SKM-1 (cell line): ENCODE measurements at regions not wholly inside any gene's neighbourhood (a gene's known extent, or its start where the extent isn't known, plus 50 kb on each side); places are given as distances from the start of the nearest gene placed in this dataset.

Experiments used
- DNase-seq: peaks from one replicate; lab custom pipeline; 2025; ENCODE audit not compliant: unreplicated experiment; lab: John Stamatoyannopoulos, UW

DNA sequence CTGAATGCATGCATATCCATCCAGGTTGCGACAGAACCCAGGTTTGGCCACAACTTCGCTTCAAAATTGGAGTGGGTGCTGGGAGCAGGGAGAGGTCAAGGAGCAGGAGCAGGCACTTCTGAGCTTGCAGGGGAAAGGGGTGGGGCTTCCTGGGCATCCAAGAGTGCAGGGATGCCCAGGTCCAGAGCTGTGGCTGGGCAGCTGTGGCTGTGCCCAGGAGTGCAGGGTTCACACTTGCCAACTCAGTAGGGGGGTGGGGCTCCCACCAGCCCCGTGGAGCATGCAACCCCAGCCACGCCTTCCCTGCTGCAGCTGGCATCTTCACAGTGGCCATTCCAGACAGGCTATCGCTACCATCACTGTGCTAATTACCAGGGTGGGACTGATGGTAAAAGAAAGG lies 115.3 kb upstream of the MTNR1B start:
- DNase-seq = no peak

DNA sequence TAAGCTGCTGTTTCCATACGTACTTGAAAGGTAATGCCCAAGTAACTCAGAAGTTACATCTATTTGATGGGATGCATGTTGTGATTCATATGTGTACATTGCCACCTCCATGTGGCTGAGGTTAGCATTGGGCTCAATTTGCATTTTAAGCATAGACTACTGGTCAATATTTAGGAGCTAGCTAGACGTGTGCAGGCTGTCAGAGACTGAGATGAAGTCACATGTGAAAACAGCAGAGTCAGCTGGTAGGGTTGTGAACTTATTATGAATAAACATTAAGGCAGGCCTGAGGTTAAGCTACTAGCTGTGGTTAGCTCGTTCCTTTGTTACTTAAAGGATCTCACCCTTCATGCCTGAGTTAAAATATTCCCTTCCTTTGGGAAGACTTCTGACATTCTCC lies 114.5 kb upstream of the MTNR1B start:
- DNase-seq = no peak

DNA sequence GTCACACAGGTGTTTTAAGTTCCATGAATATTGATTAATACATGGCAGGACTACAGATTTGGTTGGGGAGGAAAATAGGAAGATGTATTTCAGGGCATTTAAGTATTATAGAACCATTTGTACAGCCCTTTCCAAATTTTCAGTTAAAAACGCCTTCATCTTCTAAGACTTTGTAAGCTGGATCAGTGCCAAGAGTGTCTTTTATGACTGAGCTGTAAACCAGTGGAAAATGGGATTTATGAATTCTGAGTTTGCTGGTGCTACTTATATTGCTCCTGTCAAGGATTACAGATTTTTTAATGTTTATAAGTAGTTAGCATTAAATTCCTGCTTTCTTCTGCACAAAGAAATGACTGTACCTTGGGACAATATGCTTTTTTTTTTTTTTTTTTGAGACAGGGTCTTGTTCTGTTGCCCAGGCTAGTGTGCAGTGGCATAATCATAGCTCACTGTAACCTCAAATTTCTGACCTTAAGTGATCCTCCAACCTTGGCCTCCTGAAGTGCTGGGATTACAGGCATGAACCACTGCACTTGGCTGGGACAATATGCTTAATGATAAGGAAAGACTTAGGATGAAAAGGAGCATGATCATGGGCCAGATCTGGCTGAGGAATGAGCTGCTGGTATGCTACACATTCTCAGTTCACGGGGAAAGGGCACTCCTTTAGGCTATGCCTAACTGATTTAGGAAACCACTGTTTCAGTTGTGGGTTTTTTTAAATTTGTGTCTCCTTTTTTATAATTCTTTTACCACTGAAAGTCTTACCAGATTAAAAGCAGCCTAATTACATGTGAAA lies 113.6 kb upstream of the MTNR1B start:
- DNase-seq = no peak

DNA sequence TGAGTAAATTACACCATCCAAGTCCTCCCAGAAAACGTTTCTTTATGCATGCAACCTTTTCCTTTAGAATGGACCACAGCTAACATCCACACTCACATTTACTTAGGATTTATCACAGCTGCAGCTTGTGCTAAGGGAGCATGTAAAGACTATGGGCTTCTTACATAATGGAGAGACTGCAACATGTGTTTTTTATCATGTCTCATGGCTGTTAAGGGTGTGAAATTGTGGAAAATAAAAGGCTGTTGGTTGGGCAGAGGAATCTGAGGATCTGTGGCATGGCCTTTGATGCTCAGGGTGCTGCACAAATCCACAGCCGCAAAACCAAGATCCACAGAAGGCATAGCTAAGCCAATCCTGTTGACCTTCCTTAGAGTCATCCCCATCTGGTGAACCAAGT lies 112.0 kb upstream of the MTNR1B start:
- DNase-seq = no peak

DNA sequence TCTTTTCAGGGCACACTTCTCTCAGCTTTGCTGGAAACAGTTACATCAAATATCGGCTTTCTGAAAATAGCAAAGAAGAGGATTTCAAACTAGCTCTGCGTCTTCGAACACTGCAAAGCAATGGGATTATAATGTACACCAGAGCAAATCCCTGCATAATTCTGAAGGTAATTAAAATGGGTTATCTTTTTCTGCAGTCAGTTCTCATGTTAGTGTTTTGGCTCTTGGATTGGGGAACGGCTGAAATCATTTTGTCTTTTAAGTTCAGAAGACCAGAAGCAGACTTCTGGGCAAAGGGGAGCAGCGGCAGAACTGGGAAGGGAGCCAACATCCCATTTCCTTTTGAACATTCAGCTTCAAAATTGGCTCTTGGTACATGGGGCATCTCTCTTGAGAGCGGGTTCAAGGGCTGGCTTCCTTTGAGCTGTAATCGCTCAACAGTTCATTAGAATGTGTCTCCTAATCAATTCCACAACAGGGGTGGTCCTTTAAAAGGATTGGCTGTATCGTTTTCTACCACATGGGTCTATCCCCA lies 110.2 kb upstream of the MTNR1B start:
- DNase-seq = no peak

DNA sequence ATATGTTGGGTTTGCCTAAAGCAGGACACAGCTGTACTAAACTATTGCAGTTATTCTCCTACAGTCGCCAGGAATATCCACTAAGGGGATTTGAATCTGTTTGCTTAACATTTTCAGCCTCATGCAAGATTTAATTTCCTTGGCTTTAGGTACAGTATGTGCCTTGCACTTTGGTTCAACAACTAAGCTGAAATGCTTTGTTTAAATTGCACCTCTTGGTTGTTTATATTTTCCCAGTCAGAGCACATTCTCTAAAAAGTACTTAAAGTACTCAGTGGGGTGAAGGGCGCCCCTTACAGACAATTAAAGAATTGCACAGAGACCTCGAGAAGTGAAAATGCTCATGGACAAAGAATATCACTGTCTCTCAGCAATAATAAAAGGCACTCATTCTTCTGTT lies 107.8 kb upstream of the MTNR1B start:
- DNase-seq = no peak

DNA sequence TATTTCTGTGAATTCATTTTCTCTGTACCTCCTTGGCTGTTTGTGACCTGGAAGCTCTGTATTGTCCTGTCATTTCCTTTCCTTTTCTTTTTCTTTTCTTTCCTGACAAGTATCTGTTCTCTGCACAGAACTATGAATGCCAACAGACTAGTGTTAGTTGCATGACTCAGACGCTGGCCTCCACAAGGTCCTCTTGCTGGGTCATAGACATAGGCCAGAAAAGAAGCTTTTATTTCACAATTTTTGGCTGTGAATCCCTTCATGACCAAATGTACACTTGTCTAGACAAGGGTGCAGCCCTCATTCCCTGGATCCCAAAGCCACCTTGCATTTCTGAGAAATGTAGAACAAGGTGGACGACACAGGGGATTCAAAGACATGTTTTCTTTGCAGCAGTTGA lies 104.1 kb upstream of the MTNR1B start:
- DNase-seq = no peak

DNA sequence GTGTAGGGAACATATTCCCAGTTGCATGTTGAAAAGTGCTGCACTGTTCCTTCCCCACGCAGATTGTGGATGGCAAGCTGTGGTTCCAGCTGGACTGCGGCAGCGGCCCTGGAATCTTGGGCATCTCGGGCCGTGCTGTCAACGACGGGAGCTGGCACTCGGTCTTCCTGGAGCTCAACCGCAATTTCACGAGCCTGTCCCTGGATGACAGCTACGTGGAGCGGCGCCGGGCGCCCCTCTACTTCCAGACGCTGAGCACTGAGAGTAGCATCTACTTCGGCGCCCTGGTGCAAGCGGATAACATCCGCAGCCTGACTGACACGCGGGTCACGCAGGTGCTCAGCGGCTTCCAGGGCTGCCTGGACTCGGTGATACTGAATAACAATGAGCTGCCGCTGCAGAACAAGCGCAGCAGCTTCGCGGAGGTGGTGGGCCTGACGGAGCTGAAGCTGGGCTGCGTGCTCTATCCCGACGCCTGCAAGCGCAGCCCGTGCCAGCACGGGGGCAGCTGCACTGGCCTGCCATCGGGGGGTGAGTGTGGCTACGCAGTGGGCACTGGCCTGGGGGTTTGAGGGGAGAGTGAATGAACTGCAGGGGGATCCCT lies 102.7 kb upstream of the MTNR1B start:
- no peak for DNase-seq

DNA sequence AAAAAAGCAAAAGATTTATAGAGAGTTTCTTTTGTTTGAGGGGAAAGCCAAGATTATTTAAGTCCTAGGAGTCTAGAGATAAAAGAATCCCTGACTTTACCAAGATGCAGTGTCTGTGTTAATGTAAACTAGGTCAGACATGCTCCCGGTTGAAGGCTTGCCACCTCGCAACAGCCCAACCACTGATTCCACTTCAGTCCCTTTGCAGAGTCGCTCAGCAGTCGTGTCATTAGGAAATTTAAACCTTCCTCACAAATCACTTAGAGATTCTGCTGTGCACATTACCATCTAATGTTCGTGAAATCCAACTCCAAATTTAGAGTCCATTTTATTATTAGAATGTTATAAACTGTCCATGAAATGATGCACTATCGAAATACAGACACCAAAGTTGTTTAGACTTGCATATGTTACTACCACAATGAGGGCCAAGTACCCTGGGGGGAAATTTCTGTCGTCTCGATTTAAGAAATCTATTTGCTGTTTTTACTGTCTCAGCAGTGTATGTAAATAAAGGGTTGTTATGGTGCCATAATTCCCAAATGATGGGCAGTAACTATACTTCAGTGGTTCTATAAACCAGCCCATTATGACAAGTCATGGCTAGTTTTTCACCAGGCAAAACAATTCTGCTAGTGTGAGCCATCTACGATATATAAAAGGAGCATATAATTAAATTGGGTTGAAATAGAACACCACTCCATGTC lies 101.4 kb upstream of the MTNR1B start:
- no peak for DNase-seq

DNA sequence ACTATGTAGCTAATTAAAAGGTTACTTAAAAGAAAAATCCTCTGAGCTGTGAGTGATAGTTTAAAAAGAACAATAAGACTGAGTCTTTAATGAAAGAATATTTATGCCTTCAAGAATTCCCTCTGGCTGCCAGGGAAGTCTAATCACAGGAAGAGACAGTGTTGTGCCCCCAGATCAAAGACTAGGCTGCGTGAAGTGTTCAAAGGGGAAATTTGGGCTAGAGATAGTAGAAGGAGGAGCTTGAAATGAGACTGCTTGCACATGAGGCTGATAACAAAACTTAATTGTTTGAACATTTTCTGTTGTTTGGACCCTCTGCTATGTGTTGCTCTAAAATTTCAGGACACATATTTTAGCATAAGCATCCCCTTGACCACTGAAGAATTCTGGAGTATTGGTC lies 99.7 kb upstream of the MTNR1B start:
- DNase-seq = no peak

DNA sequence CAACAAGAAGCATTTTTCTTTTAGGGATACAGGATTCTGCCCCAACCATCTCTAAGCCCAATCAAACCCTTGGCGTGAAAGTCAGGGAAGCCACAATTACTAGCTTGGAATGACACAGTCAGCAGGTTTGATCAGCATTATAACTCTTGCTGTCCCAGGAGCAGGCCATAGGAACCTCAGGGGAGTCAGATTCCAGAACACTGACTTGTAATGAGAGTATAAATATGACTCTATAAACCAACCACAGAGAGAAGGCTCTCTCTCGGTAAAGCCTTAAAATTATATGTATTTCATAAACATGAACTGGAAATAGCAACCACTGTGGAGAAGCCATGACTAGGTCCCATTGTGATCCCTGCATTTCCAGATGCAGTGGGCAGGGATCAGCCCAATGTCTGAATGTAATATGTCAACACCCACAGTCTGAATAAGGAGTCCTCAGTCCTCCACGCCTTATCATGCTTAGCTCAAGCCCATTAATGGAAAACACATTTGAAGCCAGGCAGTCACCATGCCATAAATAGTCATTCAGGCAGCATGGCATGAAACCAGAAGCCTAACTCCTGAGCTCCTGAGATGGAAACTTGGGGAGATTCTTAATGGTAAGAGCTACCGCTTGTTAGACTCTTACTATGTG lies 99.1 kb upstream of the MTNR1B start:
- no peak for DNase-seq

DNA sequence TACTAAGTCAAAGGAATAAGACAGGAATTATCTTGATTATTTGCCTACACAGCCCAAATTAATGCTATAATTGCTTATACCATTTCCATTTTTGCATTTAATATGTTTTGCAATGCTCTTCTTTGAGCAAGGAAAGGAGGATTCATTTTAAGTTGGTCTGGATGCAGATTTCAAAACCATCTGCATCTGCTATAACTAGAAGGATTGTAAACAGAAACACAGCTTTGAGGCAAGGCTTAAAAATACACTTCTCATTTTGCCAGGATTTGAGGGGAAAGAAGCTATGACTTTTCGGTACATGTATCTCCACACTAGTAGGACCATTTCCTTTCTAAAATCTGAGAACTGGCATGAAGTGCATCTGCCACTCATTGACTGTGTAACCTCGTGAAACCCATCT lies 95.9 kb upstream of the MTNR1B start:
- DNase-seq = no peak

DNA sequence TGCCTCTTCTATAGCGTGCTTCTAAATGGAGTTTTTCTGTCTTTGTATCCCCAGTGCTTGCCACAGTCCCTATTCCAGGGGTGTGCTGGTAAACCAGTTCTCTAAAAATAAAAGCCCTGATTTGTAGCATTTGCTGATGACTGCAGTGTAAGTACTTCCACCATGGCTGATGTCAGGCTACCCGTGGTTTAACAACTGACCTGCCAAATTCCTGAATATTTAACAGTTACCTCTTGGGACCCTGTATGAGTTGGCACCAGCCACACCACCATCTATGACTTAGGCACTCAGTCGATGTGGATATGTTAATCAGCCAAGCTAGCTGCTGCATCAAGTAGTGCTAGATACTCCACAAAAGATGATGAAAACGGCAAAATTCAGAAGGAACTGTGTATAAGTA lies 94.0 kb upstream of the MTNR1B start:
- DNase-seq = no peak

DNA sequence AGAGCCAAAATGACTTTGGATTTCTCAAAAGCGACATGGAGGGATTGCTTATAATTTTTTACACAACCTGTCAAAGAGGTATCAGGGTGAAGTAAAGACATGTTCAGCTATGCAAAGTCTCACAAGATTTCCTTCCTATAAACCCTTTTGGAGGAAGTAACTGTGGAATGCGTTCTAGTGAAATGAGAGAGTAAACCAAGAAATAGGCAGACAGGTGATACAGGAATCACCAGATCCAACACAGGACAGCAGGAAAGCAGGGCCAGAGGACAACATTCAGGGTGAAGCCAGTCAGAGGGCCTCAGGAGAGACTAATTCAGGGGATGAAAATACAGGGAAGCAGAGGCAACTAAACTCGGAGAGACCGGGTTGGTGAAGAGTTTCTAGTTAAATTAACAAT lies 90.4 kb upstream of the MTNR1B start:
- no peak for DNase-seq

DNA sequence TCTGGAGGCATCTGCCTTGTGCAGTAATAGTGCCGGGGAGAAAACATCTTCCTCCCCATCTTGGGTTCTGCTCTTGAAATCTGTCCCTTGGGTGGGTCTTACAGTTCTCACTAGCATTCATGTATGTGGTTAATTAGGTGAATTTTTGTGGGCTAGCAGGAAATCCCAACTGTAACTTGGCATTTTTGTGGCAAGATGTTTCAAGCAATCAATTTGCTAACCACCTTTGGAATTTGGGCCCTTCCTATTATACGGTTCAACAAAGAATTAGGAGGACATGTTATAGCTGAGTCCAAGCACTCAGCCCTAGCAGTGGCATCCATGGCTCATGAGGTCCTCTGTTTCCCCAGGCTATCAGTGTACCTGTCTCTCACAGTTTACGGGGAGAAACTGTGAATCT lies 89.1 kb upstream of the MTNR1B start:
- DNase-seq = no peak

DNA sequence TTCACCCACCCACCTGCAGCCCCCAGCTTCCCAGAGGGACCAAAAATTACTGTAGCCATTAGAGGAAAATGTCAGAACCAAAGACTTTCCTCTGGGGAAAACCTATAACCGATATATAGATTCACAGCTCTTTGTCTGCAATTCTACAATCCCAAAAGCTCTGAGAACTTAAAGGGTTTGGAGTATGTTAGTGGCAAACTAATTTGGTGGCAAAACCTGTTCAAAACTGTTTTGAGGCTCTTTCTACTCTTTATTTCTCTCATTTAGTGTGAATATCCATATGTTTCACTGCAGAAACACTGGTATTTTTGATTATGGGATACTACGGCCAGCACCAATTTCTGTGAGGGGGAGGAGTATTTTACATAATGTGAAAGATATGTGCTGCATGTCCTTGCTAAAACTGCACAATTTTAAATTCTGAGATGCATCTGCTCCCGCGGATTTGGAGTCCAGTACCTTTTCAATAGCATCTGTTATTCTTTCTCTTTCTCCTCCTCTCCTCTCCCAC lies 87.5 kb upstream of the MTNR1B start:
- no peak for DNase-seq

DNA sequence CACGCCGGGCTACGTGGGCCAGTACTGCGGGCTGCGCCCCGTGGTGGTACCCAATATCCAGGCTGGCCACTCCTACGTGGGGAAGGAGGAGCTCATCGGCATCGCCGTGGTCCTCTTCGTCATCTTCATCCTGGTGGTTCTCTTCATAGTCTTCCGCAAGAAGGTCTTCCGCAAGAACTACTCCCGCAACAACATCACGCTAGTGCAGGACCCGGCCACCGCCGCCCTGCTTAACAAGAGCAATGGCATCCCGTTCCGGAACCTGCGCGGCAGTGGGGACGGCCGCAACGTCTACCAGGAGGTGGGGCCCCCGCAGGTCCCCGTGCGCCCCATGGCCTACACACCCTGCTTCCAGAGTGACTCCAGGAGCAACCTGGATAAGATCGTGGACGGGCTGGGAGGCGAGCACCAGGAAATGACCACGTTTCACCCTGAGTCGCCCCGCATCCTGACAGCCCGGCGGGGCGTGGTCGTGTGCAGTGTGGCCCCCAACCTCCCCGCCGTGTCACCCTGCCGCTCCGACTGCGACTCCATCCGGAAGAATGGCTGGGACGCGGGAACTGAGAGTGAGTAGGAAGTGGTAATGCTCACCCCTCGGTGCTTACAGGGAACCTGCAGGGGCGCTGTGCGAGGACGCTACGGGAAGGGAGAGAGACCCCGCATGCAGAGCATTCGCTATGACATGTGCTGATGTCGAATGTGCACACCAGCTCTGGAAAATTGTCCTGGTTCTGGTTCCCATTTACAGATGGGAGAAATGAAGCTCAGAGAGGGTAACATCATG lies 86.4 kb upstream of the MTNR1B start:
- DNase-seq = no peak

DNA sequence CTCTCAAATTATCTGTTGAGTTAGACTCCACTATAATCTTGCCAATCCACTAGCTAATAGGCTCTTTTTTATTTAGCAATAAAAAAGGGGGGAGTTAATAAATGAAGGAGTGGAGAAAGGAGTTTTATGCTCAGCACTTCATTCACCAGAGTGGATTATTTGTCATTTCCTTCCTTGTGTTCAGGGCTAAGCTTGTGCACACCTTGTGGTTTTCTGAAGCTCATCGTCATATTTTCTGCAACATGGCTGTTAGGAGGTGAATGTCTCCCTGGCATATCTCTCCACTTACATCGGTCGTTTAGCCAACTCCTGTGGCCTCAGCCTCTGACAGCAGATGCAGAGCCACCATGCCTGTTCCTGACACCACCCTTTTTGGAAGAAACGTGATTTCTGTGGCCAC lies 83.9 kb upstream of the MTNR1B start:
- DNase-seq = no peak

DNA sequence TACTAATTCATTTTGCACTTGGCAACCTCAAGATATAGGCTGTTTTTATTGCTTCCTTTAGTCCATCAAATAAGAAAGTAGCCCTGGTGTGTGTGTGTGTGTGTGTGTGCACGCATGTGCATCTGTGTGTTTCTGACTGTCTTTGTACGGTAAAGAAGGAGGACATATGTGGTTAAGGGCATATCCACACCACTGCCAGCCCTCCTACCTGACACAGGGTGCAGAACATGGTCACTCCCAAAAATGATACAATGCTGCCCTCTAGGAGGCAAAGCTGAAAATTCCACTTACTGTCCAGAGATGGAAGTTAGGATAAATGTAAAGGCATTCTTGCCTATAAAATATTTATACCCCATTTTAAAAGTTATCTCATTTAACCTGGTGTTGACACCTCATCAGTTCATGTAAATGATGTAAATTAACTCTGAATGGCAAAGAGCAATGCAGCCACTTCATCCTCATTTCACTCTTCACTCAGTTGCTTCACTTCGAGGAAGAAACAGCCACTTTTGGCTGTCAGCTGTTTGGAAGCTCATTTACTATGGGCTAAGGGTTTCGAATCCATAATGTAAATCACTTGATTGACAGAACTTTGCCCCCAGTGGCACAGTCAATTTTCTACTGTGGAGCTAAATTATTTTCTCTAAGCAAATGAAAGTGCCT lies 83.1 kb upstream of the MTNR1B start:
- peak; percentile 32 for DNase-seq

DNA sequence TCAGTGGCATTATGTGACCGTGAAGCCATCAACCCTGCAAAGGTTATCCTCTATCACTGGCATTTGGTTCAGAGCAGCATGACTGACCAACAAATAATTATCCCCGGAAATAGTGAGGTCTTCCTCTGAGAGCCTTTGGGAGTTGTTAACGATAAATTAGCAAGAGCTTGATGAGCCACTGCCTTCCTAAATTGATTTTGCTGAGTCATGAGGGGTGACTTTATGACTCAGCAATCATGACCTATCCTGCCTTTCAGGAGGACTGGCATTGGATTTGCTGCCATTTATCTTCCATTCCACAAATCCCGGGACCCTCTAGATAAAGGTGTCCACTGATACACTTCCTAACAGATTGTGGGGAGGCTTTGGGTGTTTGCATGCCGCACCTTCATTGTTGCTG lies 80.8 kb upstream of the MTNR1B start:
- no peak for DNase-seq
